ENCODE measurements at regions not wholly inside any gene's neighbourhood (a gene's known extent, or its start where the extent isn't known, plus 50 kb on each side); places are given as distances from the start of the nearest gene placed in this dataset.

GRCh38 chr5:93355691-93356090 is 225.3 kb downstream of the NR2F1-AS1 start:
- TF ChIP-seq CTCF (IDR thresholded peaks at IDR 0.05) (no peak), SIN3A (IDR thresholded peaks at IDR 0.05; ENCODE audit: borderline replicate concordance, insufficient read depth, low read depth, low read length) (no peak), REST (IDR thresholded peaks at IDR 0.05; ENCODE audit: insufficient read depth in 1 of 2, low read depth in 2 of 2, low read length in 1 of 2) (no peak)
